22Rv1 (cell line): ENCODE measurements at regions not wholly inside any gene's neighbourhood (a gene's known extent, or its start where the extent isn't known, plus 50 kb on each side); places are given as distances from the start of the nearest gene placed in this dataset.

Experiments used
- CTCF ChIP-seq: fragments of 450-650 bp; IDR thresholded peaks from 2 replicates; pipeline ENCODE4 v1.5.1; 2017; ENCODE audit warnings: mild to moderate bottlenecking
- ZFX ChIP-seq: fragments of 450-650 bp; IDR thresholded peaks from 2 replicates; pipeline ENCODE4 v1.6.1; 2017; ENCODE audit warnings: antibody characterized with exemption, borderline replicate concordance

GRCh38 chr6:164695896-164696295 lies 613.5 kb downstream of the C6orf118 start:
- TF ChIP-seq CTCF (no peak), ZFX (no peak)
